ENCODE measurements at regions not wholly inside any gene's neighbourhood (a gene's known extent, or its start where the extent isn't known, plus 50 kb on each side); places are given as distances from the start of the nearest gene placed in this dataset.

DNA sequence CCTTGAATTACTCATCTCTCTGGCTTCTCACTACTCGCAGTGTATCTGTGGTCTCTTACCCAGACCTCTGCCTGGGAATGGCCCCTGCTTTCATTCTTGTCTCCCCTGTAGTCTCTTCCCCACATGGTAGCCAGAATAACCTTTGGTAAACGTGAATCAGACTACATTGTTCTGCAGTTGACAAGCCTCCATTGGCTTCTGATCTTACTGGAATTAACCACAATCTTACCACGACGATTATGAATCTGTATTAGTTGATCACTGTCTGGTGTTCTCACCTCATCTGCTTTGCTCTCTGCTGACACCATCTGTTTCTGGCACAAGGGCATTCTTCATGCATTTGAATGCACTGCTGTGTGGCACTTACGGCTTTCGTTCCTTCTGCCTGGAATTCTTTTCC lies 781.2 kb downstream of the MTRR start:
- Histone ChIP-seq H3K4me2 (ENCODE audit: insufficient read depth, low read length) (no peak overlapping the region), H3K9me3 (replicated peaks; ENCODE audit: control insufficient read depth, insufficient read depth, low read length) (peaks cover 3% of the 10 kb centered on the region), H2AFZ (ENCODE audit: low read depth, low read length) (no peak overlapping the region), H3K9ac (replicated peaks; ENCODE audit: extremely low read depth, insufficient read depth, low read length) (no peak overlapping the region), H3K4me1 (ENCODE audit: control insufficient read depth, extremely low read depth, insufficient read depth, low read length) (no peaks in the 10 kb centered on the region), H3K79me2 (ENCODE audit: control insufficient read depth, insufficient read depth, low read length) (no peaks in the 10 kb centered on the region), H4K20me1 (replicated peaks; ENCODE audit: control insufficient read depth, extremely low read depth, insufficient read depth, low read length) (no peaks in the 10 kb centered on the region), H3K27me3 (ENCODE audit: control insufficient read depth in 2 of 2, insufficient read depth in 2 of 2, low read length in 2 of 2) (no peaks in the 10 kb centered on the region), H3K9me1 (replicated peaks; ENCODE audit: control insufficient read depth, extremely low read depth, insufficient read depth, low read length) (no peaks in the 10 kb centered on the region), H3K36me3 (ENCODE audit: control insufficient read depth in 2 of 2, extremely low read depth in 1 of 2, insufficient read depth in 2 of 2, low read length in 2 of 2) (no peaks in the 10 kb centered on the region), H3K27ac (ENCODE audit: insufficient read depth, low read depth, low read length) (no peak overlapping the region), H3K4me3 (replicated peaks in 1 of 3; ENCODE audit: insufficient read depth in 1 of 3, low read depth in 1 of 3, low read length in 3 of 3) (no peak overlapping the region)
- DNase-seq (ENCODE audit: low read depth, low spot score) (no peak), FAIRE-seq (no peak)
- no TSS peak for BruUV-seq (replicated peaks)
- no peak for TF ChIP-seq FOS (IDR thresholded peaks at IDR 0.05; ENCODE audit: borderline replicate concordance, insufficient read depth, low read length)
- no peak for TF ChIP-seq POLR2A (IDR thresholded peaks at IDR 0.05; ENCODE audit: low read depth, low read length)
- TF ChIP-seq GATA2 (IDR thresholded peaks at IDR 0.05; ENCODE audit: insufficient read depth, insufficient read length, low read depth, low read length), result no peak
- TF ChIP-seq, protein P1, sequence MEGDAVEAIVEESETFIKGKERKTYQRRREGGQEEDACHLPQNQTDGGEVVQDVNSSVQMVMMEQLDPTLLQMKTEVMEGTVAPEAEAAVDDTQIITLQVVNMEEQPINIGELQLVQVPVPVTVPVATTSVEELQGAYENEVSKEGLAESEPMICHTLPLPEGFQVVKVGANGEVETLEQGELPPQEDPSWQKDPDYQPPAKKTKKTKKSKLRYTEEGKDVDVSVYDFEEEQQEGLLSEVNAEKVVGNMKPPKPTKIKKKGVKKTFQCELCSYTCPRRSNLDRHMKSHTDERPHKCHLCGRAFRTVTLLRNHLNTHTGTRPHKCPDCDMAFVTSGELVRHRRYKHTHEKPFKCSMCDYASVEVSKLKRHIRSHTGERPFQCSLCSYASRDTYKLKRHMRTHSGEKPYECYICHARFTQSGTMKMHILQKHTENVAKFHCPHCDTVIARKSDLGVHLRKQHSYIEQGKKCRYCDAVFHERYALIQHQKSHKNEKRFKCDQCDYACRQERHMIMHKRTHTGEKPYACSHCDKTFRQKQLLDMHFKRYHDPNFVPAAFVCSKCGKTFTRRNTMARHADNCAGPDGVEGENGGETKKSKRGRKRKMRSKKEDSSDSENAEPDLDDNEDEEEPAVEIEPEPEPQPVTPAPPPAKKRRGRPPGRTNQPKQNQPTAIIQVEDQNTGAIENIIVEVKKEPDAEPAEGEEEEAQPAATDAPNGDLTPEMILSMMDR (IDR thresholded peaks at IDR 0.05; ENCODE audit: extremely low read depth in 1 of 2, insufficient read depth in 1 of 2, low read depth in 1 of 2, low read length in 2 of 2), result no peak
- TF ChIP-seq, protein P2, sequence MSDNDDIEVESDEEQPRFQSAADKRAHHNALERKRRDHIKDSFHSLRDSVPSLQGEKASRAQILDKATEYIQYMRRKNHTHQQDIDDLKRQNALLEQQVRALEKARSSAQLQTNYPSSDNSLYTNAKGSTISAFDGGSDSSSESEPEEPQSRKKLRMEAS (IDR thresholded peaks at IDR 0.05; ENCODE audit: insufficient read depth, insufficient read length), result no peak
- no peak for TF ChIP-seq JUN (IDR thresholded peaks at IDR 0.05; ENCODE audit: borderline replicate concordance, insufficient read depth, insufficient read length, low read depth)
- no peak for TF ChIP-seq MYC (IDR thresholded peaks at IDR 0.05; ENCODE audit: low read depth, low read length)
- TF ChIP-seq POLR2AphosphoS5 (IDR thresholded peaks at IDR 0.05; ENCODE audit: insufficient read depth, low read depth, low read length), result no peak
- TF ChIP-seq EZH2 (IDR thresholded peaks at IDR 0.05; ENCODE audit: borderline replicate concordance, low read depth, low read length, severe bottlenecking), result no peak
- dilution Hi-C loops (cut with MboI; ENCODE audit: extremely low pct_ligation_motif_present, low sequenced_read_pairs), result no loop called here
- intact Hi-C loops (cut with micrococcal nuclease), result no loop called here
- ChIA-PET CTCF (no interaction called here), POLR2A (no interaction called here)

Measured in endothelial cell of umbilical vein (primary cell).